HepG2 (cell line): ENCODE measurements at regions not wholly inside any gene's neighbourhood (a gene's known extent, or its start where the extent isn't known, plus 50 kb on each side); places are given as distances from the start of the nearest gene placed in this dataset.

Experiments used
- ATAC-seq: fragments of 200-7000 bp; cut with Tn5 transposase; 3 replicates; pipeline ENCODE4 v1.9.1; 2020; ENCODE audit warnings: mild to moderate bottlenecking, moderate library complexity
- BruUV-seq: library from RNA; stranded (reverse); fragments of 400-500 nt; replicated peaks from 2 replicates; lab custom pipeline; 2021; lab: Mats Ljungman, UMichigan
- CTCF ChIA-PET: fragments of 300-600 bp; formaldehyde crosslinking; extraction: SDS; loops from one replicate; lab custom pipeline; 2021; ENCODE audit warnings: low total read pairs, inconsistent platforms, low intra/inter-chr PET ratio; lab: Yijun Ruan, JAX
- POLR2A ChIA-PET: fragments of 350-600 bp; sonication (Branson Sonifier 250); formaldehyde crosslinking; loops from one replicate; lab custom pipeline; 2020; ENCODE audit warnings: antibody characterized with exemption, inconsistent platforms; lab: Yijun Ruan, JAX
- DNase-seq: peaks from one replicate; pipeline ENCODE4 v3.0.0-alpha.2; 2015; ENCODE audit warnings: low spot score
- FAIRE-seq: peaks from 3 replicates; lab custom pipeline; 2011; peaks lifted over from hg19 to GRCh38; lab: Jason Lieb, UNC
- H2AFZ ChIP-seq: one replicate; pipeline ENCODE4 v1.6.1; 2011; ENCODE audit warnings: low read length, inconsistent platforms
- H3K27ac ChIP-seq: fragments of 300-600 bp; 3 replicates; pipeline ENCODE4 v1.8.0; 2011; ENCODE audit warnings: mixed run types, mild to moderate bottlenecking, mixed read lengths, low read length, inconsistent platforms; ENCODE audit not compliant: insufficient read depth; ENCODE audit errors: extremely low read length
- H3K27me3 ChIP-seq, 2 experiments: fragments of 200-600 bp in 1 of 2; 2 replicates in 1 of 2; 3 replicates in 1 of 2; pipeline versions ENCODE4 v1.6.0 to v1.8.0; 2011; ENCODE audit warnings: low read length in 2 of 2, mild to moderate bottlenecking in 2 of 2, moderate library complexity in 2 of 2, inconsistent platforms in 1 of 2; ENCODE audit not compliant: insufficient read depth in 2 of 2, control insufficient read depth in 1 of 2
- H3K36me3 ChIP-seq, 2 experiments: fragments of 200-600 bp in 1 of 2; replicated peaks in 1 of 2; 2 replicates in 1 of 2; 3 replicates in 1 of 2; pipeline versions ENCODE4 v1.5.1 to v1.8.0; 2011; ENCODE audit warnings: low read length in 2 of 2, inconsistent platforms in 1 of 2; ENCODE audit not compliant: insufficient read depth in 2 of 2, control insufficient read depth in 1 of 2
- H3K4me1 ChIP-seq: 2 replicates; pipeline ENCODE4 v1.5.1; 2012; ENCODE audit warnings: low read length, inconsistent platforms; ENCODE audit not compliant: insufficient read depth
- H3K4me2 ChIP-seq: 2 replicates; pipeline ENCODE4 v1.6.0; 2011; ENCODE audit warnings: low read depth, low read length, inconsistent platforms
- H3K4me3 ChIP-seq, 3 experiments: fragments of 200-600 bp in 1 of 3; sonication (generic), shearing (Covaris generic) in 1 of 3; replicated peaks in 1 of 3; 2 replicates each; pipeline ENCODE4 v1.5.1; 2011 to 2016; ENCODE audit warnings: low read length in 3 of 3, inconsistent platforms in 2 of 3, low read depth in 2 of 3, mild to moderate bottlenecking in 2 of 3, control low read depth in 1 of 3, mixed read lengths in 1 of 3; ENCODE audit not compliant: insufficient read depth in 1 of 3
- H3K79me2 ChIP-seq: one replicate; pipeline ENCODE4 v1.6.1; 2011; ENCODE audit warnings: low read length, inconsistent platforms; ENCODE audit not compliant: insufficient read depth
- H3K9ac ChIP-seq: 2 replicates; pipeline ENCODE4 v1.6.0; 2011; ENCODE audit warnings: mild to moderate bottlenecking, low read depth, low read length, inconsistent platforms; ENCODE audit not compliant: insufficient read depth
- H3K9me3 ChIP-seq: 2 replicates; pipeline ENCODE4 v1.5.1; 2012; ENCODE audit warnings: mild to moderate bottlenecking, low read length
- H4K20me1 ChIP-seq: 2 replicates; pipeline ENCODE4 v1.6.0; 2011; ENCODE audit warnings: inconsistent platforms, mild to moderate bottlenecking, low read length, moderate library complexity; ENCODE audit not compliant: insufficient read depth
- DRAP1 ChIP-seq: IDR thresholded peaks from 2 replicates; pipeline ENCODE4 v1.6.1; 2016; ENCODE audit warnings: missing genetic modification reagents, missing compliant biosample characterization
- GMEB1 ChIP-seq: sonication (generic); formaldehyde crosslinking; IDR thresholded peaks from 2 replicates; pipeline ENCODE4 v1.5.1; 2020; ENCODE audit warnings: missing genetic modification reagents, mild to moderate bottlenecking, borderline replicate concordance
- MXI1 ChIP-seq: IDR thresholded peaks from 3 replicates; pipeline ENCODE4 v1.6.1; 2012; ENCODE audit warnings: low read depth, low read length, inconsistent platforms, borderline replicate concordance
- MYC ChIP-seq: sonication (generic); formaldehyde crosslinking; IDR thresholded peaks from 2 replicates; pipeline ENCODE4 v1.9.0; 2021; ENCODE audit warnings: missing genetic modification reagents, borderline replicate concordance
- NR3C1 ChIP-seq: sonication (generic); formaldehyde crosslinking; IDR thresholded peaks from 2 replicates; pipeline ENCODE4 v1.4.0; 2020; ENCODE audit warnings: missing genetic modification reagents
- PHB2 ChIP-seq: fragments of 450-650 bp; IDR thresholded peaks from 2 replicates; pipeline ENCODE4 v1.6.1; 2018; ENCODE audit not compliant: partially characterized antibody
- SRSF1 ChIP-seq: fragments of 200-400 bp; formaldehyde crosslinking; optimal IDR thresholded peaks from 2 replicates; pipeline ENCODE3; 2017; ENCODE audit warnings: mild to moderate bottlenecking, low read depth, low read length, moderate library complexity
- THAP11 ChIP-seq: IDR thresholded peaks from 2 replicates; pipeline ENCODE4 v1.6.1; 2016; ENCODE audit warnings: missing biosample characterization, missing genetic modification reagents
- ZNF224 ChIP-seq: sonication (generic); formaldehyde crosslinking; IDR thresholded peaks from 2 replicates; pipeline ENCODE4 v1.5.0; 2020; ENCODE audit warnings: mild to moderate bottlenecking, missing genetic modification reagents
- ZNF33B ChIP-seq: sonication (generic); formaldehyde crosslinking; IDR thresholded peaks from 2 replicates; pipeline ENCODE4 v1.5.1; 2020; ENCODE audit warnings: mild to moderate bottlenecking, missing genetic modification reagents
- ZNF598 ChIP-seq: sonication (generic); formaldehyde crosslinking; IDR thresholded peaks from 2 replicates; pipeline ENCODE4 v1.5.1; 2020; ENCODE audit warnings: mild to moderate bottlenecking, missing genetic modification reagents, borderline replicate concordance
- ZNF629 ChIP-seq: sonication (generic); formaldehyde crosslinking; conservative IDR thresholded peaks from 2 replicates; pipeline ENCODE4 v1.5.0; 2020; ENCODE audit warnings: missing genetic modification reagents
- ZNF724P ChIP-seq: sonication (generic); formaldehyde crosslinking; IDR thresholded peaks from 2 replicates; pipeline ENCODE4 v1.8.0; 2022; ENCODE audit warnings: missing genetic modification reagents, borderline replicate concordance
- WGBS: methylation state at CpG from one replicate; pipeline ENCODE4 v1.1.6; 2017; ENCODE audit warnings: low lambda C conversion rate; 5-methylcytosine and 5-hydroxymethylcytosine counted together
- in situ Hi-C: cut with HindIII; loops from 2 replicates; pipeline ENCODE4 v1.10.0; 2017; ENCODE audit warnings: low pct_unique_long_range_greater_than_20kb; ENCODE audit not compliant: extremely low pct_ligation_motif_present
- intact Hi-C: fragments of 100-400 bp; cut with micrococcal nuclease; formaldehyde crosslinking; loops from one replicate; pipeline ENCODE4 v1.10.0; 2022; ENCODE audit not compliant: unreplicated experiment

GRCh38 chr3:56975567-56975966 is 84.9 kb upstream of the SPATA12 start:
- Histone ChIP-seq H3K9me3 (no peaks in the 10 kb centered on the region), H3K79me2 (no peaks in the 10 kb centered on the region), H3K9ac (no peak overlapping the region), H3K27me3 (no peaks in the 10 kb centered on the region), H3K4me2 (no peak overlapping the region)
- in situ Hi-C loops: no loop called here
- 97% methylated on average over 1 of the region's 1 CpG for WGBS
- CTCF ChIA-PET: no interaction called here
- BruUV-seq: no TSS peak
- DNase-seq: no peak
- TF ChIP-seq ZNF629 (CRISPR knock-in tag): peak; percentile 56
- TF ChIP-seq PHB2: no peak
- no peak for TF ChIP-seq ZNF598
- no peak for TF ChIP-seq DRAP1 (CRISPR knock-in tag)
- no peak for TF ChIP-seq ZNF724P
- TF ChIP-seq MXI1: no peak
- no peak for TF ChIP-seq ZNF224 (CRISPR knock-in tag)
- no peak for TF ChIP-seq MYC (CRISPR knock-in tag)
- TF ChIP-seq, all 625 proteins: peak for 1
- Histone ChIP-seq H3K4me3 (no peak overlapping the region), H3K27ac (no peak overlapping the region), H2AFZ (no peak overlapping the region), H3K36me3 (peaks cover 0 to 3% of the 10 kb centered on the region in 2 experiments; a peak in 1 of 5 replicates), H4K20me1 (no peaks in the 10 kb centered on the region), H3K4me1 (no peaks in the 10 kb centered on the region)
- FAIRE-seq (no peak), ATAC-seq (no peak)
- intact Hi-C loops: no loop called here
- POLR2A ChIA-PET: no interaction called here

- POLR2A ChIA-PET: no interaction called here
- Histone ChIP-seq H4K20me1 (no peaks in the 10 kb centered on the region), H3K27ac (no peak overlapping the region), H3K36me3 (0 out of 5 replicates have a peak, but pooled peaks cover 0 to 1% of the 10 kb centered on the region in 2 experiments), H3K4me1 (no peaks in the 10 kb centered on the region), H3K9ac (no peak overlapping the region), H3K4me3 (no peak overlapping the region), H3K79me2 (no peaks in the 10 kb centered on the region), H3K4me2 (no peak overlapping the region), H2AFZ (no peak overlapping the region), H3K27me3 (no peaks in the 10 kb centered on the region), H3K9me3 (no peaks in the 10 kb centered on the region)
- ATAC-seq: no peak
- no TSS peak for BruUV-seq
- DNase-seq: no peak
- in situ Hi-C loops (no loop called here), intact Hi-C loops (no loop called here)
- FAIRE-seq: no peak
- 87% methylated on average over 9 of the region's 9 CpGs for WGBS
- CTCF ChIA-PET: no interaction called here
- no peak for TF ChIP-seq NR3C1
- TF ChIP-seq THAP11 (CRISPR knock-in tag): no peak
- TF ChIP-seq SRSF1: no peak
- no peak for TF ChIP-seq ZNF33B (CRISPR knock-in tag)
- TF ChIP-seq GMEB1 (CRISPR knock-in tag): no peak
Observed at GRCh38 chr3:56974247-56974930, 86.1 kb upstream of the SPATA12 start.
